NB4 (cell line): ENCODE measurements at regions not wholly inside any gene's neighbourhood (a gene's known extent, or its start where the extent isn't known, plus 50 kb on each side); places are given as distances from the start of the nearest gene placed in this dataset.

Source experiments
- CTCF ChIP-seq: IDR thresholded peaks from one replicate; pipeline ENCODE4 v1.5.1; 2012; ENCODE audit warnings: low read depth, low read length
- MAX ChIP-seq: IDR thresholded peaks from 2 replicates; pipeline ENCODE4 v1.6.1; 2011; ENCODE audit warnings: low read depth, low read length
- MYC ChIP-seq: IDR thresholded peaks from 2 replicates; pipeline ENCODE4 v1.6.1; 2011; ENCODE audit warnings: low read depth, low read length
- POLR2A ChIP-seq: IDR thresholded peaks from 2 replicates; pipeline ENCODE4 v1.6.1; 2011; ENCODE audit warnings: mild to moderate bottlenecking; ENCODE audit not compliant: insufficient read length; ENCODE audit errors: extremely low read depth

- TF ChIP-seq CTCF (no peak), POLR2A (no peak), MAX (no peak), MYC (no peak)
Observed at GRCh38 chr20:6848992-6849391, 81.5 kb downstream of the BMP2 start.
